SK-N-SH treated with all-trans-retinoic acid at 6 μM for 48 hours (cell line): ENCODE measurements at regions not wholly inside any gene's neighbourhood (a gene's known extent, or its start where the extent isn't known, plus 50 kb on each side); places are given as distances from the start of the nearest gene placed in this dataset.

Experiments used
- ATAC-seq: fragments of 200-7000 bp; cut with Tn5 transposase; 3 replicates; pipeline ENCODE4 v1.9.1; 2020; ENCODE audit warnings: mild to moderate bottlenecking, moderate library complexity
- ARNTL ChIP-seq: fragments of 450-650 bp; formaldehyde crosslinking; IDR thresholded peaks from 2 replicates; pipeline ENCODE4 v1.5.0; 2020; ENCODE audit warnings: low read depth, mild to moderate bottlenecking, moderate library complexity, borderline replicate concordance
- BACH2 ChIP-seq: fragments of 250-450 bp; sonication (Bioruptor Pico); IDR thresholded peaks from 2 replicates; pipeline ENCODE4 v1.9.0; 2021; ENCODE audit warnings: mild to moderate bottlenecking, borderline replicate concordance
- CREB5 ChIP-seq: fragments of 250-450 bp; sonication (Bioruptor Pico); IDR thresholded peaks from 2 replicates; pipeline ENCODE4 v1.5.1; 2020; ENCODE audit warnings: low read depth, mild to moderate bottlenecking, moderate library complexity
- CSDC2 ChIP-seq: fragments of 250-450 bp; sonication (Bioruptor Pico); IDR thresholded peaks from 2 replicates; pipeline ENCODE4 v1.5.0; 2020; ENCODE audit warnings: mild to moderate bottlenecking, moderate library complexity
- CSRNP3 ChIP-seq: fragments of 250-450 bp; sonication (Bioruptor Pico); IDR thresholded peaks from 2 replicates; pipeline ENCODE4 v1.5.1; 2021; ENCODE audit warnings: mild to moderate bottlenecking, moderate library complexity
- ESRRG ChIP-seq: fragments of 250-450 bp; sonication (Bioruptor Pico); IDR thresholded peaks from 2 replicates; pipeline ENCODE4 v1.6.1; 2021; ENCODE audit warnings: mild to moderate bottlenecking
- GLIS3 ChIP-seq: fragments of 250-450 bp; sonication (Bioruptor Pico); IDR thresholded peaks from 2 replicates; pipeline ENCODE4 v1.5.0; 2020; ENCODE audit warnings: mild to moderate bottlenecking, moderate library complexity
- ISL1 ChIP-seq: fragments of 250-450 bp; sonication (Bioruptor Pico); IDR thresholded peaks from 2 replicates; pipeline ENCODE4 v2.1.2; 2022; ENCODE audit warnings: mild to moderate bottlenecking, moderate library complexity
- OSR1 ChIP-seq: fragments of 250-450 bp; sonication (Bioruptor Pico); IDR thresholded peaks from 2 replicates; pipeline ENCODE4 v1.8.0; 2022; ENCODE audit warnings: moderate library complexity, mild to moderate bottlenecking, inconsistent platforms
- PATZ1 ChIP-seq: fragments of 250-450 bp; sonication (Bioruptor Pico); IDR thresholded peaks from 2 replicates; pipeline ENCODE4 v1.8.0; 2020; ENCODE audit warnings: mild to moderate bottlenecking, moderate library complexity, borderline replicate concordance
- POU6F1 ChIP-seq: fragments of 250-450 bp; sonication (Bioruptor Pico); IDR thresholded peaks from 2 replicates; pipeline ENCODE4 v1.8.0; 2021; ENCODE audit warnings: low read depth, mild to moderate bottlenecking, moderate library complexity, borderline replicate concordance
- PPARA ChIP-seq: fragments of 250-450 bp; sonication (Bioruptor Pico); IDR thresholded peaks from 2 replicates; pipeline ENCODE4 v1.5.0; 2020; ENCODE audit warnings: mild to moderate bottlenecking, borderline replicate concordance
- RARB ChIP-seq: fragments of 250-450 bp; sonication (Bioruptor Pico); IDR thresholded peaks from 2 replicates; pipeline ENCODE4 v1.8.0; 2021; ENCODE audit warnings: mild to moderate bottlenecking, moderate library complexity
- SNAI2 ChIP-seq: fragments of 250-450 bp; sonication (Bioruptor Pico); IDR thresholded peaks from 2 replicates; pipeline ENCODE4 v1.5.0; 2020; ENCODE audit warnings: mild to moderate bottlenecking, moderate library complexity
- TCF4 ChIP-seq: fragments of 250-450 bp; sonication (Bioruptor Pico); IDR thresholded peaks from 2 replicates; pipeline ENCODE4 v1.8.0; 2021; ENCODE audit warnings: mild to moderate bottlenecking, moderate library complexity, borderline replicate concordance
- TOX ChIP-seq: fragments of 250-450 bp; sonication (Bioruptor Pico); IDR thresholded peaks from 2 replicates; pipeline ENCODE4 v1.8.0; 2021; ENCODE audit warnings: mild to moderate bottlenecking, moderate library complexity, borderline replicate concordance
- TSHZ2 ChIP-seq: fragments of 250-450 bp; sonication (Bioruptor Pico); IDR thresholded peaks from 2 replicates; pipeline ENCODE4 v1.5.0; 2020; ENCODE audit warnings: mild to moderate bottlenecking, moderate library complexity
- ZC3H10 ChIP-seq: fragments of 250-450 bp; sonication (Bioruptor Pico); IDR thresholded peaks from 2 replicates; pipeline ENCODE4 v1.5.1; 2021; ENCODE audit warnings: mild to moderate bottlenecking, moderate library complexity
- ZFP3 ChIP-seq: fragments of 250-450 bp; sonication (Bioruptor Pico); IDR thresholded peaks from 2 replicates; pipeline ENCODE4 v1.5.0; 2020; ENCODE audit warnings: mild to moderate bottlenecking, moderate library complexity
- ZFP30 ChIP-seq: fragments of 450-650 bp; formaldehyde crosslinking; IDR thresholded peaks from 2 replicates; pipeline ENCODE4 v1.5.0; 2022; ENCODE audit warnings: mild to moderate bottlenecking, moderate library complexity
- ZNF565 ChIP-seq: fragments of 450-650 bp; formaldehyde crosslinking; conservative IDR thresholded peaks from 2 replicates; pipeline ENCODE4 v1.5.0; 2020; ENCODE audit warnings: low read depth, mild to moderate bottlenecking, moderate library complexity
- ZNF70 ChIP-seq: fragments of 450-650 bp; formaldehyde crosslinking; IDR thresholded peaks from 2 replicates; pipeline ENCODE4 v1.5.0; 2020; ENCODE audit warnings: mild to moderate bottlenecking, moderate library complexity
- ZNF8 ChIP-seq: fragments of 450-650 bp; formaldehyde crosslinking; IDR thresholded peaks from 2 replicates; pipeline ENCODE4 v1.5.0; 2020; ENCODE audit warnings: mild to moderate bottlenecking, moderate library complexity

GRCh38 chr10:131683941-131684340, 216.9 kb upstream of the PPP2R2D start (continued):
- TF ChIP-seq CSRNP3 (CRISPR knock-in tag) (no peak), PATZ1 (no peak), PPARA (CRISPR knock-in tag) (no peak), OSR1 (CRISPR knock-in tag) (no peak), ZNF565 (CRISPR knock-in tag) (no peak), CSDC2 (CRISPR knock-in tag) (no peak), TOX (CRISPR knock-in tag) (no peak)

GRCh38 chr10:131685007-131685406, 215.8 kb upstream of the PPP2R2D start:
- no peak for TF ChIP-seq SNAI2
- no peak for TF ChIP-seq ZFP3 (CRISPR knock-in tag)
- no peak for TF ChIP-seq ISL1 (CRISPR knock-in tag)
- TF ChIP-seq GLIS3, result no peak
- no peak for TF ChIP-seq CSRNP3 (CRISPR knock-in tag)
- no peak for TF ChIP-seq CSDC2 (CRISPR knock-in tag)
- TF ChIP-seq PPARA (CRISPR knock-in tag), result no peak
- TF ChIP-seq PATZ1, result no peak
- TF ChIP-seq ESRRG, result no peak
- no peak for TF ChIP-seq ZNF8 (CRISPR knock-in tag)
- no peak for TF ChIP-seq ZNF70
- TF ChIP-seq ZC3H10 (CRISPR knock-in tag), result no peak
- TF ChIP-seq TSHZ2, result no peak
- TF ChIP-seq TOX (CRISPR knock-in tag), result no peak
- TF ChIP-seq ZFP30, result no peak
- TF ChIP-seq TCF4 (CRISPR knock-in tag), result no peak
- no peak for TF ChIP-seq ZNF565 (CRISPR knock-in tag)
- TF ChIP-seq CREB5 (CRISPR knock-in tag), result no peak
- no peak for TF ChIP-seq RARB (CRISPR knock-in tag)
- no peak for TF ChIP-seq ARNTL
- ATAC-seq, result no peak

GRCh38 chr10:131685576-131685975, 215.2 kb upstream of the PPP2R2D start:
- no peak for ATAC-seq
- TF ChIP-seq ZC3H10 (CRISPR knock-in tag), result no peak
- no peak for TF ChIP-seq ISL1 (CRISPR knock-in tag)
- TF ChIP-seq ZNF8 (CRISPR knock-in tag), result no peak
- TF ChIP-seq POU6F1 (CRISPR knock-in tag), result no peak
- no peak for TF ChIP-seq CSDC2 (CRISPR knock-in tag)
- TF ChIP-seq RARB (CRISPR knock-in tag), result no peak
- TF ChIP-seq ARNTL, result no peak
- no peak for TF ChIP-seq ZNF565 (CRISPR knock-in tag)
- no peak for TF ChIP-seq GLIS3
- TF ChIP-seq PPARA (CRISPR knock-in tag), result no peak
- TF ChIP-seq OSR1 (CRISPR knock-in tag), result no peak
- no peak for TF ChIP-seq BACH2 (CRISPR knock-in tag)
- no peak for TF ChIP-seq PATZ1
